ENCODE measurements at regions not wholly inside any gene's neighbourhood (a gene's known extent, or its start where the extent isn't known, plus 50 kb on each side); places are given as distances from the start of the nearest gene placed in this dataset.

- no peaks in the 10 kb centered on the region for H3K36me3 ChIP-seq (ENCODE audit: control insufficient read depth, insufficient read depth, low read length)
- H3K4me3 ChIP-seq (ENCODE audit: low read depth, low read length) = no peak overlapping the region
- DNase-seq (ENCODE audit: low read depth) = no peak
- no peak for TF ChIP-seq CTCF (IDR thresholded peaks at IDR 0.05; ENCODE audit: insufficient read depth, low read length, poor library complexity, severe bottlenecking)
- no peaks in the 10 kb centered on the region for H3K27me3 ChIP-seq (ENCODE audit: control insufficient read depth, insufficient read depth, low read length)
Observed at GRCh38 chr7:118771672-118772071, 547.2 kb downstream of the ANKRD7 start.

GRCh38 chr7:118777308-118777707, 552.8 kb downstream of the ANKRD7 start:
- no peak for DNase-seq (ENCODE audit: low read depth)
- no peak overlapping the region for H3K4me3 ChIP-seq (ENCODE audit: low read depth, low read length)
- no peaks in the 10 kb centered on the region for H3K36me3 ChIP-seq (ENCODE audit: control insufficient read depth, insufficient read depth, low read length)
- no peaks in the 10 kb centered on the region for H3K27me3 ChIP-seq (ENCODE audit: control insufficient read depth, insufficient read depth, low read length)
- no peak for TF ChIP-seq CTCF (IDR thresholded peaks at IDR 0.05; ENCODE audit: insufficient read depth, low read length, poor library complexity, severe bottlenecking)

- no peak for TF ChIP-seq CTCF (IDR thresholded peaks at IDR 0.05; ENCODE audit: insufficient read depth, low read length, poor library complexity, severe bottlenecking)
- no peaks in the 10 kb centered on the region for H3K36me3 ChIP-seq (ENCODE audit: control insufficient read depth, insufficient read depth, low read length)
- H3K4me3 ChIP-seq (ENCODE audit: low read depth, low read length) = no peak overlapping the region
- no peak for DNase-seq (ENCODE audit: low read depth)
- no peaks in the 10 kb centered on the region for H3K27me3 ChIP-seq (ENCODE audit: control insufficient read depth, insufficient read depth, low read length)
Observed at GRCh38 chr7:118792682-118793081, 568.2 kb downstream of the ANKRD7 start.

GRCh38 chr7:118793582-118793981, 569.1 kb downstream of the ANKRD7 start:
- no peak for DNase-seq (ENCODE audit: low read depth)

GRCh38 chr7:118794419-118794818, 569.9 kb downstream of the ANKRD7 start:
- no peaks in the 10 kb centered on the region for H3K27me3 ChIP-seq (ENCODE audit: control insufficient read depth, insufficient read depth, low read length)
- TF ChIP-seq CTCF (IDR thresholded peaks at IDR 0.05; ENCODE audit: insufficient read depth, low read length, poor library complexity, severe bottlenecking) = no peak
- no peak for DNase-seq (ENCODE audit: low read depth)
- no peak overlapping the region for H3K4me3 ChIP-seq (ENCODE audit: low read depth, low read length)
- H3K36me3 ChIP-seq (ENCODE audit: control insufficient read depth, insufficient read depth, low read length) = no peaks in the 10 kb centered on the region

More at GRCh38 chr7:118793582-118793981, 569.1 kb downstream of the ANKRD7 start:
- TF ChIP-seq CTCF (IDR thresholded peaks at IDR 0.05; ENCODE audit: insufficient read depth, low read length, poor library complexity, severe bottlenecking) = no peak
- H3K4me3 ChIP-seq (ENCODE audit: low read depth, low read length) = no peak overlapping the region
- H3K36me3 ChIP-seq (ENCODE audit: control insufficient read depth, insufficient read depth, low read length) = no peaks in the 10 kb centered on the region
- no peaks in the 10 kb centered on the region for H3K27me3 ChIP-seq (ENCODE audit: control insufficient read depth, insufficient read depth, low read length)

GRCh38 chr7:118801366-118801765, 576.9 kb downstream of the ANKRD7 start:
- TF ChIP-seq CTCF (IDR thresholded peaks at IDR 0.05; ENCODE audit: insufficient read depth, low read length, poor library complexity, severe bottlenecking) = no peak
- Histone ChIP-seq H3K36me3 (ENCODE audit: control insufficient read depth, insufficient read depth, low read length) (no peaks in the 10 kb centered on the region), H3K4me3 (ENCODE audit: low read depth, low read length) (no peak overlapping the region), H3K27me3 (ENCODE audit: control insufficient read depth, insufficient read depth, low read length) (no peaks in the 10 kb centered on the region)
- DNase-seq (ENCODE audit: low read depth) = no peak
